ENCODE measurements at regions not wholly inside any gene's neighbourhood (a gene's known extent, or its start where the extent isn't known, plus 50 kb on each side); places are given as distances from the start of the nearest gene placed in this dataset.

DNA sequence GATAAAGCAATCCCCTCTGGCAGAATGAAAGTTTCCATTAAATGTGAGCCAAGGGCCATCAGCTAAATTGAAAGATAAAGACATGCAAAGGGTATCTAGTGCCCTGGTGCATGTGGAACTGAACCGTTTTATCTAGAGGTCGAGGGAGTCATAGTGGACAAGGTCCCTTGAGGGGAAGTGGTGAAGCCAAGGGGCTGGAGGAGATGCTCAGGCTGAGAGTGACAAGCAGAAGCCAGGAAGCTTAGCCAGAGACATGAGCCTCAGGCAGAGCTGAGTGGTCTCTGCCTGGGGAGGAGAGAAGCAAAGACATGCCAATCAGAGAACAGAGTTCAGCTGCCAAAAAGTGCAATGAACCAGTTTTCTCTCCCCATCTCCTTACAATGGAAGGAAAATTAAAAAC is 68.1 kb upstream of the SLC10A2 start:
- WGBS (ENCODE audit: insufficient coverage, insufficient read length), result no CpG with 5 or more reads among the region's 2 CpGs
- Histone ChIP-seq H3K4me3 (ENCODE audit: low read length) (no peak overlapping the region), H3K4me1 (ENCODE audit: control insufficient read depth, insufficient read depth, low read length) (no peaks in the 10 kb centered on the region), H3K27ac (ENCODE audit: low read length) (no peak overlapping the region), H3K9me3 (ENCODE audit: control insufficient read depth, insufficient read depth, low read length) (no peaks in the 10 kb centered on the region), H3K36me3 (ENCODE audit: control insufficient read depth, insufficient read depth, low read length) (no peaks in the 10 kb centered on the region), H3K27me3 (ENCODE audit: control insufficient read depth, insufficient read depth, low read length) (no peaks in the 10 kb centered on the region)
- no peak for DNase-seq (ENCODE audit: low read depth, low spot score)

- H3K9me3 ChIP-seq (ENCODE audit: control insufficient read depth, insufficient read depth, low read length), result no peaks in the 10 kb centered on the region
- no CpG with 5 or more reads among the region's 4 CpGs for WGBS (ENCODE audit: insufficient coverage, insufficient read length)
- H3K27ac ChIP-seq (ENCODE audit: low read length), result no peak overlapping the region
- DNase-seq (ENCODE audit: low read depth, low spot score), result no peak
- no peak overlapping the region for H3K4me3 ChIP-seq (ENCODE audit: low read length)
- no peaks in the 10 kb centered on the region for H3K36me3 ChIP-seq (ENCODE audit: control insufficient read depth, insufficient read depth, low read length)
- no peaks in the 10 kb centered on the region for H3K4me1 ChIP-seq (ENCODE audit: control insufficient read depth, insufficient read depth, low read length)
- H3K27me3 ChIP-seq (ENCODE audit: control insufficient read depth, insufficient read depth, low read length), result no peaks in the 10 kb centered on the region
Observed at GRCh38 chr13:103133556-103133955, 67.3 kb upstream of the SLC10A2 start.

DNA sequence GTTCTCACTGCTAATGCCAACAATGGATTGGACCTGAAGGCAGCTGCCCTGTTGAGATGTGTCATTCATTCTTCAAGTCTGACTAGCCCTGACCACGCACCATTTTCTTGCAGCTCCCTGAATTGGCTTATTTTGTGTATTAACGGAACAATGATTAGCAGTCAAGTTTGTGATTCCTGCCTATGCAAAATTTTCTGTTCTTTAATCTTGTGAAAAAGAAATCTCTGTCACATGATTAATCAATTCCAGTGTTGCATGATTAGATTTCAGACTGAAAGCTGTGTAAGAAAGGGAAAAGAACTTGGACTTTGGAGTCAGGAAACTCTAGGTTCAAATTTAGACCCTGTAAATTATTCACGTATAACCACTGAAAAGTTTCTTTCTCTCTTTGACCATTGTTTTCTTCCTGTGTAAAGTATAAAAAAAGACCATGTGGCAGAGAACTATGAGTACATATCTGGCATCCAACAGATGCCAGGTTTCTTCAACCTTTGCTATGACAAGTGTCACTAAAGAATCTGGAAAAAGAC is 64.5 kb upstream of the SLC10A2 start:
- DNase-seq (ENCODE audit: low read depth, low spot score), result no peak
- no CpG with 5 or more reads among the region's 3 CpGs for WGBS (ENCODE audit: insufficient coverage, insufficient read length)

DNA sequence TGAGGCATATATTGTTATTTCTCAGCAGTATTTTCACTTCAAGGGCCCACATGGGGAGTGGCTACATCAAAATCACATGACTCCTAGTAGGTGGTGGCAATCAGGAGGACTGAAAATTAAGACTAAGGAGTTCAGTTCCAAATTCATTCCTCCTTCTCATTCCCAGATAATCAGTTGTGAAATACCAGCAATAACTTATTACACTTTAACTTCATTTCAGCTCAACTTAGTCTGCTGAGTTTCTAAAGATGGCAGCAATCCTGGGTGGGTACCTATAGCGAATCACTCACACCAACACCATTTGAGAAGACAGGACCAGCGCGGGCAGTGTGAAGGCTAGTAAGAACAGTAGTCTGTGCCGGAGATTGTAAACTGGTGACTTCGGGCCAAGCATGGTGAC is 63.9 kb upstream of the SLC10A2 start:
- no peak overlapping the region for H3K4me3 ChIP-seq (ENCODE audit: low read length)
- no peaks in the 10 kb centered on the region for H3K27me3 ChIP-seq (ENCODE audit: control insufficient read depth, insufficient read depth, low read length)
- no peak overlapping the region for H3K27ac ChIP-seq (ENCODE audit: low read length)
- no peaks in the 10 kb centered on the region for H3K36me3 ChIP-seq (ENCODE audit: control insufficient read depth, insufficient read depth, low read length)
- WGBS (ENCODE audit: insufficient coverage, insufficient read length), result no CpG with 5 or more reads among the region's 5 CpGs
- no peak for DNase-seq (ENCODE audit: low read depth, low spot score)
- H3K9me3 ChIP-seq (ENCODE audit: control insufficient read depth, insufficient read depth, low read length), result no peaks in the 10 kb centered on the region
- H3K4me1 ChIP-seq (ENCODE audit: control insufficient read depth, insufficient read depth, low read length), result no peaks in the 10 kb centered on the region

More for the DNA sequence above, 64.5 kb upstream of the SLC10A2 start:
- Histone ChIP-seq H3K4me3 (ENCODE audit: low read length) (no peak overlapping the region), H3K9me3 (ENCODE audit: control insufficient read depth, insufficient read depth, low read length) (no peaks in the 10 kb centered on the region), H3K36me3 (ENCODE audit: control insufficient read depth, insufficient read depth, low read length) (no peaks in the 10 kb centered on the region), H3K27me3 (ENCODE audit: control insufficient read depth, insufficient read depth, low read length) (no peaks in the 10 kb centered on the region), H3K4me1 (ENCODE audit: control insufficient read depth, insufficient read depth, low read length) (no peaks in the 10 kb centered on the region), H3K27ac (ENCODE audit: low read length) (no peak overlapping the region)

Data from iPS DF 6.9 (cell line).